ENCODE measurements at regions not wholly inside any gene's neighbourhood (a gene's known extent, or its start where the extent isn't known, plus 50 kb on each side); places are given as distances from the start of the nearest gene placed in this dataset.
A peak's percentile ranks its signal among the peaks of the same experiment; 100 is the strongest.

- no peak for DNase-seq
Measured at GRCh38 chr12:22396735-22397134, 62.2 kb upstream of the ST8SIA1 start.

GRCh38 chr12:22396253-22396652 is 61.7 kb upstream of the ST8SIA1 start:
- DNase-seq: peak; percentile 48

- no peak for DNase-seq
Measured at GRCh38 chr12:22395666-22396065, 61.2 kb upstream of the ST8SIA1 start.

All from effector CD4-positive, alpha-beta T cell (primary cell).